BJ (cell line): ENCODE measurements at regions not wholly inside any gene's neighbourhood (a gene's known extent, or its start where the extent isn't known, plus 50 kb on each side); places are given as distances from the start of the nearest gene placed in this dataset.

Experiments used
- CTCF ChIA-PET: fragments of 350-600 bp; formaldehyde crosslinking; extraction: SDS; loops from one replicate; lab custom pipeline; 2021; ENCODE audit warnings: antibody characterized with exemption, inconsistent platforms; lab: Yijun Ruan, JAX
- POLR2A ChIA-PET: fragments of 300-600 bp; sonication (Branson Sonifier 250); formaldehyde crosslinking; extraction: SDS; loops from one replicate; lab custom pipeline; 2021; ENCODE audit warnings: antibody characterized with exemption; lab: Charles Lee
- DNase-seq: peaks from one replicate; pipeline ENCODE4 v3.0.0-alpha.2; 2011; ENCODE audit warnings: low read depth
- H3K27me3 ChIP-seq: 2 replicates; pipeline ENCODE4 v1.6.0; 2011; ENCODE audit warnings: low read length; ENCODE audit not compliant: control insufficient read depth, insufficient read depth
- H3K36me3 ChIP-seq: 2 replicates; pipeline ENCODE4 v1.5.1; 2011; ENCODE audit warnings: low read length; ENCODE audit not compliant: control insufficient read depth, insufficient read depth
- H3K4me3 ChIP-seq: 2 replicates; pipeline ENCODE4 v1.5.1; 2011; ENCODE audit warnings: low read depth, mild to moderate bottlenecking, control low read depth, low read length
- CTCF ChIP-seq: IDR thresholded peaks from 2 replicates; pipeline ENCODE4 v1.5.1; 2011; ENCODE audit warnings: low read depth, mild to moderate bottlenecking, control low read depth, inconsistent platforms, low read length, moderate library complexity; ENCODE audit not compliant: insufficient read depth

DNA sequence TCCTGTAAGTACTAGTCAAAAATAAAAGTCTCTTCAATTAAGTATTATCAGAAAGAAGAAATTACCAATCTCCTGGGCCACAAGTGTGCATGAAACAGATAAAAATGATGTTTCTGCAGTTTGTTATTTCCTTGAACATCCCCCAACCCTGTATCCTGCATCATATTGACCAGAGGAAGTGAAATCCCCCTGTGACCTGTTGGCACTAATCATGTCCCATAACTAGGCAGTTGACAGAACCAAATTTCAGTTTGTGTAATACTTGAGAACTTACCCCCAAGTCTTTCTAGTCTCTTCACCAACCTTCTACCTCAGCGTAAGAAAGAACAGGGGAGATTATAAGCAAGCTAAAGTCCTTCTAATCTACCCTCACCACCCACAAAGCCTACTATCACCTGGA, 368.2 kb upstream of the PDE4D start:
- TF ChIP-seq CTCF: no peak
- ChIA-PET CTCF (no interaction called here), POLR2A (no interaction called here)
- no peaks in the 10 kb centered on the region for H3K36me3 ChIP-seq
- H3K27me3 ChIP-seq: no peaks in the 10 kb centered on the region
- H3K4me3 ChIP-seq: no peak overlapping the region
- no peak for DNase-seq

GRCh38 chr5:60260658-60261057, 367.1 kb upstream of the PDE4D start:
- no peaks in the 10 kb centered on the region for H3K27me3 ChIP-seq
- no peak for TF ChIP-seq CTCF
- no peaks in the 10 kb centered on the region for H3K36me3 ChIP-seq
- CTCF ChIA-PET: interaction anchor here (1.0 kb wide), 1 partner anchor 70 kb away, joined by 3 read pairs; no protein-coding TSS in a partner anchor
- no peak for DNase-seq
- POLR2A ChIA-PET: no interaction called here
- H3K4me3 ChIP-seq: no peak overlapping the region

GRCh38 chr5:60259730-60260129, 366.2 kb upstream of the PDE4D start:
- no peak overlapping the region for H3K4me3 ChIP-seq
- TF ChIP-seq CTCF: no peak
- CTCF ChIA-PET: interaction anchor here (1.0 kb wide), 1 partner anchor 70 kb away, joined by 3 read pairs; no protein-coding TSS in a partner anchor
- no peaks in the 10 kb centered on the region for H3K36me3 ChIP-seq
- no peak for DNase-seq
- POLR2A ChIA-PET: no interaction called here
- no peaks in the 10 kb centered on the region for H3K27me3 ChIP-seq

DNA sequence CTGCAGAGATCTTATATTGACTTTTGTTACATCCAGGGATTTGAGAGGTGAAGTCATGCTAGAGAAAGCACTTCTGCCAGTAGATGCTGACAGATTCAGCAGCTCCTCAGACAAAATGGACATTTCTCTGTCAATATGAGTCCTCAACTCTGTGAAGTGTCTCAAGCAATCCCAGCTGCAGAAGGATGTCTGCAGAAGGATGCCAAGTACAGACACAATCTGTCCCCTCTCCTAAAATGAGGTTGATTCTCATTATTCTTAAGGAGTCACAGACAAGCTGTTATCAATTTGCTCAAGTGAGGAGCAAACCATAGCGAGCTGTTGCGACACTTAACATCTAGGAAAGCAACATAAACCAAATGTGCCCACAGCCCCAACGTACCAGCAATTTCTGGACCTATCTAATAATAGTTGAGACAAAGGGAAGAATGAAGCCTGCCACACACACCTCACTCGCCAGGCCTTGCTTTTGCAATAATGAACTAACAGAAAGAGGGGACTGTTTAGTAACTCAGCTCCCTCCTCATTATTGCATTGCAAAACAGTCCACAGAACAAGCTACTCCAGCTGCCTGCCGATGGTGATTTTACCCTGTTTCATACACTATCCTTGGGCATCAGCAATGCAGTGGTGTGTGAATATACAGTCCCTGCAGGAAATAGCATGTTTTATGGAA, 364.2 kb upstream of the PDE4D start:
- no peak for TF ChIP-seq CTCF
- Histone ChIP-seq H3K4me3 (no peak overlapping the region), H3K36me3 (no peaks in the 10 kb centered on the region), H3K27me3 (no peaks in the 10 kb centered on the region)
- no peak for DNase-seq
- POLR2A ChIA-PET: no interaction called here
- CTCF ChIA-PET: interaction anchor here (0.6 kb wide), 1 partner anchor 477 kb away, joined by 3 read pairs; no protein-coding TSS in a partner anchor

DNA sequence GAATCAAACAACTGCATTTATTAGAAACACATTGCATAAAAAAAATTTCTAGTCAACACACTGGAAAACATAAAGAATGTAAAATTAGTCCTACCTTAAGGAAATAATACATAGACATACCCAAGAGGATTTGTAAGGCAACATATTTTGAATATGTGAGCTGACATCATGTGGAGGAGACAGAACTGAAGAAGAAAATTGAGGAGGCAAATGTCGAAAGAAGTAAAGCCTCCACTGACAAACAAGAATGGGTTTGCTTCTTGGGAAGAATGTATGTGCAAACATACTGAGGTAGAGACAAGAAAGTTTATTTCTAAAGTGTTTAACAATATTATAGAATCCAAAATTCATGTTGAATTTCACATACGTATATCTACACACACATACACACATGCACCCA, 363.0 kb upstream of the PDE4D start:
- ChIA-PET CTCF (no interaction called here), POLR2A (no interaction called here)
- Histone ChIP-seq H3K36me3 (no peaks in the 10 kb centered on the region), H3K27me3 (no peaks in the 10 kb centered on the region), H3K4me3 (no peak overlapping the region)
- no peak for TF ChIP-seq CTCF
- no peak for DNase-seq
